ENCODE measurements at regions not wholly inside any gene's neighbourhood (a gene's known extent, or its start where the extent isn't known, plus 50 kb on each side); places are given as distances from the start of the nearest gene placed in this dataset.

DNA sequence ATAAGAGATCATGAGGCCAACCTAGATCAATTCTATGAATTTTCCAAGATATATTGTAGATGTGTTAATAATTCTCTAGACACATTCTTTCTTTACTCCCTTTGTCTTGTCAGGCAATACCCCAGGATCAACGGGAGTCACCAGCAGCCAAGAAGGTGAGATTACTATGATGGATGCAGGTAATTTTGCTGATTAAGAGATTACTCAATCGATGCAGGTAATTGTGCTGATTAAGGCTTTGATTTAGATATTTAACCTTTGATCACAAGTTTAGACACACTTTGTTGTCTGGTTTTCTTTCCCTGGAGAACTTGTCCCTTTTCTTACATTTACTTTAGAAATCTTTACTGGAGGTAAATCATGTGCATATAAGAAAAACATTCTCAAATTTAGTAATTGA, 134.3 kb upstream of the CNTN1 start:
- TF ChIP-seq RAD21 (IDR thresholded peaks at IDR 0.05) (no peak), GABPA (IDR thresholded peaks at IDR 0.05 in 1 of 2, conservative IDR thresholded peaks at IDR 0.05 in 1 of 2) (no peak), YY1 (IDR thresholded peaks at IDR 0.05) (no peak), HNF4A (conservative IDR thresholded peaks at IDR 0.05) (no peak), EGR1 (IDR thresholded peaks at IDR 0.05; ENCODE audit: low read depth in 2 of 2) (no peak), TAF1 (conservative IDR thresholded peaks at IDR 0.05) (no peak), NR2F2 (IDR thresholded peaks at IDR 0.05) (no peak), FOXA1 (IDR thresholded peaks at IDR 0.05) (no peak)
- TF ChIP-seq, protein P1, sequence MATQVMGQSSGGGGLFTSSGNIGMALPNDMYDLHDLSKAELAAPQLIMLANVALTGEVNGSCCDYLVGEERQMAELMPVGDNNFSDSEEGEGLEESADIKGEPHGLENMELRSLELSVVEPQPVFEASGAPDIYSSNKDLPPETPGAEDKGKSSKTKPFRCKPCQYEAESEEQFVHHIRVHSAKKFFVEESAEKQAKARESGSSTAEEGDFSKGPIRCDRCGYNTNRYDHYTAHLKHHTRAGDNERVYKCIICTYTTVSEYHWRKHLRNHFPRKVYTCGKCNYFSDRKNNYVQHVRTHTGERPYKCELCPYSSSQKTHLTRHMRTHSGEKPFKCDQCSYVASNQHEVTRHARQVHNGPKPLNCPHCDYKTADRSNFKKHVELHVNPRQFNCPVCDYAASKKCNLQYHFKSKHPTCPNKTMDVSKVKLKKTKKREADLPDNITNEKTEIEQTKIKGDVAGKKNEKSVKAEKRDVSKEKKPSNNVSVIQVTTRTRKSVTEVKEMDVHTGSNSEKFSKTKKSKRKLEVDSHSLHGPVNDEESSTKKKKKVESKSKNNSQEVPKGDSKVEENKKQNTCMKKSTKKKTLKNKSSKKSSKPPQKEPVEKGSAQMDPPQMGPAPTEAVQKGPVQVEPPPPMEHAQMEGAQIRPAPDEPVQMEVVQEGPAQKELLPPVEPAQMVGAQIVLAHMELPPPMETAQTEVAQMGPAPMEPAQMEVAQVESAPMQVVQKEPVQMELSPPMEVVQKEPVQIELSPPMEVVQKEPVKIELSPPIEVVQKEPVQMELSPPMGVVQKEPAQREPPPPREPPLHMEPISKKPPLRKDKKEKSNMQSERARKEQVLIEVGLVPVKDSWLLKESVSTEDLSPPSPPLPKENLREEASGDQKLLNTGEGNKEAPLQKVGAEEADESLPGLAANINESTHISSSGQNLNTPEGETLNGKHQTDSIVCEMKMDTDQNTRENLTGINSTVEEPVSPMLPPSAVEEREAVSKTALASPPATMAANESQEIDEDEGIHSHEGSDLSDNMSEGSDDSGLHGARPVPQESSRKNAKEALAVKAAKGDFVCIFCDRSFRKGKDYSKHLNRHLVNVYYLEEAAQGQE (IDR thresholded peaks at IDR 0.05), result no peak
- TF ChIP-seq, protein P2, sequence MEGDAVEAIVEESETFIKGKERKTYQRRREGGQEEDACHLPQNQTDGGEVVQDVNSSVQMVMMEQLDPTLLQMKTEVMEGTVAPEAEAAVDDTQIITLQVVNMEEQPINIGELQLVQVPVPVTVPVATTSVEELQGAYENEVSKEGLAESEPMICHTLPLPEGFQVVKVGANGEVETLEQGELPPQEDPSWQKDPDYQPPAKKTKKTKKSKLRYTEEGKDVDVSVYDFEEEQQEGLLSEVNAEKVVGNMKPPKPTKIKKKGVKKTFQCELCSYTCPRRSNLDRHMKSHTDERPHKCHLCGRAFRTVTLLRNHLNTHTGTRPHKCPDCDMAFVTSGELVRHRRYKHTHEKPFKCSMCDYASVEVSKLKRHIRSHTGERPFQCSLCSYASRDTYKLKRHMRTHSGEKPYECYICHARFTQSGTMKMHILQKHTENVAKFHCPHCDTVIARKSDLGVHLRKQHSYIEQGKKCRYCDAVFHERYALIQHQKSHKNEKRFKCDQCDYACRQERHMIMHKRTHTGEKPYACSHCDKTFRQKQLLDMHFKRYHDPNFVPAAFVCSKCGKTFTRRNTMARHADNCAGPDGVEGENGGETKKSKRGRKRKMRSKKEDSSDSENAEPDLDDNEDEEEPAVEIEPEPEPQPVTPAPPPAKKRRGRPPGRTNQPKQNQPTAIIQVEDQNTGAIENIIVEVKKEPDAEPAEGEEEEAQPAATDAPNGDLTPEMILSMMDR (IDR thresholded peaks at IDR 0.05; ENCODE audit: low read depth, low read length, missing input control), result no peak
- TF ChIP-seq, protein P3, sequence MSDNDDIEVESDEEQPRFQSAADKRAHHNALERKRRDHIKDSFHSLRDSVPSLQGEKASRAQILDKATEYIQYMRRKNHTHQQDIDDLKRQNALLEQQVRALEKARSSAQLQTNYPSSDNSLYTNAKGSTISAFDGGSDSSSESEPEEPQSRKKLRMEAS (IDR thresholded peaks at IDR 0.05), result no peak
- TF ChIP-seq, protein P4, sequence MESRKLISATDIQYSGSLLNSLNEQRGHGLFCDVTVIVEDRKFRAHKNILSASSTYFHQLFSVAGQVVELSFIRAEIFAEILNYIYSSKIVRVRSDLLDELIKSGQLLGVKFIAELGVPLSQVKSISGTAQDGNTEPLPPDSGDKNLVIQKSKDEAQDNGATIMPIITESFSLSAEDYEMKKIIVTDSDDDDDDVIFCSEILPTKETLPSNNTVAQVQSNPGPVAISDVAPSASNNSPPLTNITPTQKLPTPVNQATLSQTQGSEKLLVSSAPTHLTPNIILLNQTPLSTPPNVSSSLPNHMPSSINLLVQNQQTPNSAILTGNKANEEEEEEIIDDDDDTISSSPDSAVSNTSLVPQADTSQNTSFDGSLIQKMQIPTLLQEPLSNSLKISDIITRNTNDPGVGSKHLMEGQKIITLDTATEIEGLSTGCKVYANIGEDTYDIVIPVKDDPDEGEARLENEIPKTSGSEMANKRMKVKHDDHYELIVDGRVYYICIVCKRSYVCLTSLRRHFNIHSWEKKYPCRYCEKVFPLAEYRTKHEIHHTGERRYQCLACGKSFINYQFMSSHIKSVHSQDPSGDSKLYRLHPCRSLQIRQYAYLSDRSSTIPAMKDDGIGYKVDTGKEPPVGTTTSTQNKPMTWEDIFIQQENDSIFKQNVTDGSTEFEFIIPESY (IDR thresholded peaks at IDR 0.05), result no peak

Data from liver (tissue), 3 donors.